HG03097 (cell line): ENCODE measurements at regions not wholly inside any gene's neighbourhood (a gene's known extent, or its start where the extent isn't known, plus 50 kb on each side); places are given as distances from the start of the nearest gene placed in this dataset.

Experiments used
- ATAC-seq: cut with Tn5 transposase; IDR thresholded peaks from one replicate; pipeline ENCODE4 v1.9.1; 2021; ENCODE audit not compliant: unreplicated experiment, low FRiP score

DNA sequence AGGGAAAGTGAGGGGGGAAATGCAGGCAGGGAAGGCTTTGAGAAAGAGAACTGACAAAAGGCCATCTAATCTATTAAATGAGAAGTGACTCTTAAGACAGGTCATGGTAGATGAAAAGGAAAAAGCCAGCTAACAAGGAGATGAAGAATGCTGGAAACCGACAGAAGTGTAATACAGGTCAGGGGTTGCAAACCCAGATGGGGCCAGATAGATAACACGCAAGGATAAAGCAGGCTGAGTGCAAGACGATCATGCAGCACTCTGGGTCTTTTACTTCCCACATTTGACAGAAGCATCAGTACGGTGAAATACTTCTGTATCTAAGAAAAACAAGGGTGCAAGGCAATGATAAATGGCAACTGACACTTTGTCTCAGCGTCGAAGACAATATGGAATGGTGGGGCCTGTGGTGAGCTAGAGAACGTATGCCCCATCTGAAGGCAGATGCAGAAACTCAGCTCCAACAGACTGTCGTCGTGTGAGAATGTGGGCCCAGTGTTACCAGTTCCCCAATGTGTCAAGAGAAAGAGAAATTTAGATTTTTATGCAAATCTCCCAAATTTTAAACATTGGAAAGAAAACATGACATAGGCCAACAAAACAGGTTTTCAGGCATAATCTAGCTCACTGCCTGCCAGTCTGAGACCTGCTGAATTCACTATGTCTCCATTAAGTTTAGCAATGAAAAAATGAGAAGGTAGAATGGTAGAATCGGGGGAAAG lies 187.4 kb downstream of the PHLDA1 start:
- no peak for ATAC-seq

DNA sequence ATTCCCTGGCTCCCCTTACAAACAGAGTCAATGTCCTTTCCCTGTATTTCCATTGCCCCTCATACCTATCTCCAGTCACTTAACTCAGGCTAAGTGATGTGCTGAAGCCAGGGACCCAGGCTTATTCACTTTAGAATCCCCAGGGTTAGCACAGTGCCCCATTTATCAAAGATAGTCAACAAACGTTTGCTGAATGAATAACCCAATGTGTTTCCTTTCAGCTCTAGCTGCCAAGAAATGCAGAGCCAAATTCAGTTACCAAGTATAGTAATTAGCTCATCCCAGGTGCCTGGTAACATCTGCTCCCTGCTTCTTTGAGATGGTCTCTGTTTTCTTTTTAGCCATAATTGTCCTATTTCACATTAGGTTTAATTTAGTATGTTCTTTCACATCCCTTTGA lies 189.5 kb downstream of the PHLDA1 start:
- ATAC-seq, result no peak

DNA sequence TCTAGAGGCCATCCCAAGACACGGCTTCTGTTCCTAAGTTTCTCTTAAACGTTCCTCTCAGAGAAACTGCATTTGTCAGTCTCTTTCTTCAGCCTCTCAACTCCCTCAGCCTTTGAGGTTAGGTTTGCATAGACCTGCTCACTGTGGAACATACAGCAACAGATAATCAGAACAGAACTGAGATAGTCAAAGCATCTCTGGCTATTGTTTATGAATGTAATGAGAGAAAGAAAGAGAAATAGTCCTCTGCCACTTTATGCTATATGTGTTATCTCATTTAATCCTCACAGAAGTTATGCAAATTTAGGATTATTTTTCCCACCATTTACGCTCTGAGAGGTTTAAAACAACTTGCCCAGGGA lies 190.6 kb downstream of the PHLDA1 start:
- no peak for ATAC-seq

DNA sequence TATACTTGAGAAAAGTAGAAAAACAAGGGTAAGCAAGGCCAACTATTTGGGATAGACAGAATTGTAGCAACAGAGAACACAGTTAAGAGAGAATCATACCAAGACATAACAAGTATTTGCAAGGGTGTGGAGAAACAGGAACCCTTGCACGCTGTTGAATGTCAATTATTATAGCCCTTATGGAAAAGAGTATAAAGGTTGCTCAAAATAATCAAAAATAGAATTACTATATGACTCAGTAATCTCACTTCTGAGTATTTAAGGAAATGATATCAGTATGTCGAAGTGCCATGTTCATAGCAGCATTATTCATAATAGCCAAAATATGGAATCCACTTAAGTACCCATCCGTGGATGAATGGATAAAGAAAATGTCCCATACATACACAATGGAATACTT lies 193.3 kb downstream of the PHLDA1 start:
- ATAC-seq, result no peak

DNA sequence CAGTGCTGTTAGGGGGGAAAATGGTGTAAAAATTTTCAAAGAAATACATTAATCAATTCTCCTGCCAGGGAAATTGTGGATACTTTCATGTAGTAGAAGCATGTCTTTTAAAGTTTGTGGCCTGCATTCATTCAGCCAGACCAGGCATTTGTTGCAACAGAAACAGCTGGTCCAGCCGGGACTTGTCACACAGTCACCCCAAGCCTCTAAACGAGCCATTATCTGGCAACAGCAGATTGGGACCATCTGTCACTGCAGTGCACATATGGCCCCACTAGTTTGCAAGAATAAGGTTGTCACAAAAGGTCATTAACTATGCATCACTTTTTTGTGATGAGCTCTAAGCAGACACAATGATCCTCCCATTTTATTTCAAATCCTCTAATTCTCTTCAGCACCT lies 193.9 kb downstream of the PHLDA1 start:
- no peak for ATAC-seq

DNA sequence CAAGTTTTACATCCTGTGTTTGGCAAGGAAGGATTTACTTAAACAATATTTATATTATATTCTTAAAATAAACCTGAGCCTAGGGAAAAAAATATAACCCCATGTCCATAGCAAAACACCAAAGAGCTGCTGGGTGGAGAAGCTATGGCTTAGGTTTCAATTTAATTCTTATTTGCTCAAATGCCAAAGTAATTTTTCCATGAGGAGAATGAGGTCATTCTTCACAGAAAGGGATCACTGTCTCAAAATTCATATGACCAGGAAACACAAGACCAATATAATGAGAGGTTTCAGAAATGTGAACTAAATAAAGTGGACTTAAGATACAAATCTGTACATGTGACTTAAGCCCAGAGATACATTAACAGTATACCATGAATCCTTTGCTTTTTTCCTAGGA lies 195.0 kb downstream of the PHLDA1 start:
- ATAC-seq, result no peak

DNA sequence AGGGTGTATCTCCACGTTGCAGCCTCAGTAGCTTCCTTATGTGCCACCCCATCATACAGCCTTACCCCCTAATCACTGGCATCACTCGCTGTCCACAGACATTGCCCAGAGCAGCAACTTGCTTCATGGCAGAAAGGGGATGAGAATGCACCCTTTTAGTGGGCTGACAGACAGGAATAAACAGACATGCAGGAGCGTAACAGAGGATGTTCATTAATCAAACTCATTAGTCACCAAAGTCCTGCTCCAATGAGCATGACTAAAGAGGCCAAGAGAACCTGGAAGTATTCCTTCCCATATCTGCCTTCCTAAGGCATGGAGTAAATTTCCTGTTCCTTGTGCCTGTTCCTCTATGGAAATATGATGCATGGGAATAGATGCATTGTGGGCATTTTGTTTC lies 197.0 kb downstream of the PHLDA1 start:
- no peak for ATAC-seq

DNA sequence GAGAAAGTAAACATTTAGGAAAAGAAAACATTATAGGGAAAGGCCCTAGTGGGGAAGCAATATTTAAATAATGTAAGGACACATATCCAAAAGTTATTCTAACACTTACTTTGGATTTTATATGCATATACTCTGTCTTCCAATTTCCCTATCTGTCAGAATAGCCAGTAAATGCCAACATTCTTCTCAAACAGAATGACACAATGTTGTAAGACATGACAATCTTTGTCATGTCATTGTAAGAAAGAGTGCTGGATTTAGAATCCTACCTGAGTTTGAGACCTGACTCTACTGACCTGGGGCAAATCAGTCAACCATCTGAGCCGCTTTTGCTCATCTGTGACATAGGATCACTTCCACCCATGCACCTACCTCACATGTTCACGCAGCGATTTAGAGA lies 198.3 kb downstream of the PHLDA1 start:
- no peak for ATAC-seq

DNA sequence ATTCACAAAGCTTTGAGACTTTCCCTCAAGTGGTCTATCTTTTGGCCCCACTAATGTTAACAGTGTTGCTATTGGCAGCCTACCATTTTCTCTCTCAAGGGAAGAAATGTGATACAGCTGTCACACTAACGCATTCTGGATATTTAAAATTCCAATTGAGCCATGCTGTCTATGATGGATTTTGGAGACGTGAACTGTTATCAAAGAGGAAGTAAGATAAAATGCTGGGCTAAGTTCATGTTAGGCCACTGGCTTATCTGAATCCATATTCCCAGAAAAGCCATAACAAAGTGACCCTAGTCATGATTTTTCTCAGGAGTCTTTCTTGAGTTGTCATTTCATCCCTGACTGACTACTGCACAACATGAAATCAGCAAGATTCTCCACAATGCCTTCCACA lies 200.2 kb downstream of the PHLDA1 start:
- ATAC-seq, result no peak

DNA sequence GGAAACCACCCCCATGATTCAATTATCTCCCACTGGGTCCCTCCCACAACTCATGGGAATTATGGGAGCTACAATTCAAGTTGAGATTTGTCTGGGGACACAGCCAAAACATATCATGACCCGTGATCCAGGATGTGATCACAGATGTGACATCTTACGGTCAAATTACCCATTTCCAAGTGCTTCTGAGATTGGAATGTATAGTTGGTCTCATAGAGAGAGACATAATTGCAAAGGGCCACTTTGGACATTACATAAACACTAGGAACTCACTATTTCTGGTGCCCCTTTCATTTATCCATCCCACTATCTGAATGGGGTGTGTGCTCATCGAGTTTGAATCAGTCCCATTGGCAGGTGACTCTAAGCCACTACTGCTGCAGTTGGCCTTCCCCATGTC lies 204.5 kb downstream of the PHLDA1 start:
- ATAC-seq, result no peak

DNA sequence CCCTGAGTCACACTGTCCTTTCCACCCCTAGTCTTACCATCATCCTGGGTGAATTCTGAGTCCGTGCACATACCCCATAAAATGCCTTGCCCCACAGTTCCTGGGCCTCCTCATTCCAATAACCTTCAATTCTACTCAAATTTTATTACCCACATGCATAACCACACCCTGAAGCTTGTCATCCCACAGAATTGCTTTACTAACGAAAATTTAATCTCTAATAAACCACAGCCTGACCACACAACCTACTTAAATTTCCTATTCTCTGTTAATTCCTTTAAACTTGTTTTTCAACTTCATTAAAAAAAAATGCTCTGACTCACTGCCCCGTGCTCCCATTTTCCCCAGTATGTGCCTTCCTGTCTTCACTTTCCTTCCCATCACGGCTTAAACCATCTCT lies 205.9 kb downstream of the PHLDA1 start:
- ATAC-seq, result no peak

DNA sequence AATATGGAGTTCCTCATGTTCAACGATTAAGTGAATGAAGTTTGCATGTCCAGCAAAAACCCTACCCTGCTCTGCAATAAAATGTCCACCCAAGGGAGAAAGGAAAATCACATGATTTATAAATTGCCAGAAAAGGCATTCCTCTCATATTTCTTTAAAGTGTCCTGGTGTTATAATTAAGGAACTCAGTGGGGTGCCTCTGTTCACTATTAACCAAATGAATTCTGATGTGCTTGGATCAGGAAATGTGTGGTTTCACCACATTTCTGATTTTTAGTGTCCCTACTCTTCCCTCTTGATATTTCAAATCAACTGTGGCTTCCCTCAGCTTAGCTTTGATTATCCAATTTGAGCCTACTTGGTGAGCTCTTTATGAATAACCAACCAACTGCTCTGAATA lies 208.1 kb downstream of the PHLDA1 start:
- no peak for ATAC-seq

DNA sequence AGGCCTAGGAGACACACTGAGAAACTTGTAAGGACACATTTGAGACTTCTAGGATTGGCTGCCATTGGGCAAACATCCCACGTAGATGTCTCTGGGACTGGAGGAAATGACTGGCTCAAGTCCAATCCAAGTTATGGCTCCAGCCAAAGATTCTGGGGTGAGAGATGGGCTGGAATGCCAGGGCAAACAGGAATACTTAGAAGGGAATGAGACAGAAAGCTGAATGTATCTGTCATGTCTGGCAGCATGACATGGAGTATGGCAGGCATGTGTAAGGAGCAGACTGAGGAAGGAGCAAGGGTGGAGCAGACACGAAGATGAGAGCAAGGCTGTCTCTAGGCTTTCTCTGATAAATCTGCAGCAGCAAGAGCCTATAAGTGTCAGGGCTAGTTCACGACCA lies 209.2 kb downstream of the PHLDA1 start:
- ATAC-seq, result no peak

DNA sequence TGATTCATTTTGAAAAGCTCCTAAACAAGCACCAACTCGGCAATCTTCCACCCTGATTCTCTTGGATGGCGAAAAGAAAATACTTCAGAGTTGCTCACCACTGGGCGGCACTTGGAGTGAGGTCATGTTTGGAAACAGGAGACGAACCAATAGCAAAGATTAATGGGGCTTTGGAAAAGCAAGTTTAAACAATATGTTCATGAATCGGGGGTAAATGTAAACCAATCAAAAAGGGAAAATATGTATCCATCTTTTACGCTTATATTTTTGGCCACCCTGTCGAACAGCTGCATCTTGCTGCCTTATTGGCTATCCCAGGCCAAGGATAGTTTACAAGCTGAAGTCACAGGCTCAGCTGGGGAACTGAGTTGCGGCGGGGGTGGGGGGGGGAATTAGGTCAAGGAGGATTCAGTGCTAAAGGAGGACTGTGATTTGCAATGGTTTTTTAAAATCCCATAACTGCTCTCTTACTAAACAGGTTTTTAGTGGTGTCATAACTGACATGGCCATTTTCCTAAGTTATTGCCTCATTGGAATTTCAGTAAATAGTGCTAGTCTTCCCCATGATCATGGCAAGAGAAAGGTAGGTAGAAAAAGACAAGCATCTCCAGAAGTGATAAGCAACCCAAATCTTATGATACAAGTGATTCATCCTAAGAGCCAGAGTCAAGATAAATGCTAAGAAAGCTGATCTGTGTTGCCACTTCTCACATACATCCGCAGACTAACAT lies 210.6 kb downstream of the PHLDA1 start:
- no peak for ATAC-seq

DNA sequence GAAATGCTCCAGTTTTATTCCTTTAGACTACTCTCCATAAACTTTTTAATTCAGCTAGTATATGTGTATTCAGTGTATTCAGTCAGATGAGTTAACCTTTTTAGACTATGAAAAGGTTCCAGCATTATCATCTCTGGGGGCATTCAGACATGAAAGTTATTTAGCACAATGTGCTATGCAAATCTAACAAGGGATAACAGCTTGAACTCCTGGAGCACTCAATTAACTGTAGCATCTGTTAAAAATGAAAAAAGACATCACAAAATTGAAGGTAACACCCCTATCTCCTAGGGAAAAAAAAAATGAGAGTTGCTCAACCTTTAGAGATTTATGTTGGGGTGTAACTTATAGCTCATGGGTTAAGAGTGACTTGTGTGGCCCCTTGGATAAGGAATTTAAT lies 211.5 kb downstream of the PHLDA1 start:
- ATAC-seq, result no peak

DNA sequence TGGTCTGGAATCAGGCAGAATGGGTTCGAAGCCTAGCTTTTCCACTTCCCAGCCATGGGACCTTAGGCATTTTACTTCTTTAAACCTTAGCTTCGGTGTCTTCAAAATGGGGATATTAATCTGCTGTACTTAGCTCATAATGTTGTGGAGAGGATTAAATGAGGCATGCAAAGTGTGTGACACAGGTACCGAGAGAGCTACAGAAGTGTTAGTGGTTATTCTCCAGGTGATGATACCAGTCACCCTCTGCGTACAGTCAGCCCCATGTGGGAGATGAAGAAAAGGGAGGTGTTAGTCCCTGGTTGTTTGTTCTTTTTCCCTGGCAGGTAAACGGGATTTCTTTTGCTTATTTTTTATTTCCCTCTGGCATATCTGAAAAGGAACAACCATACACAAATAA lies 212.1 kb downstream of the PHLDA1 start:
- no peak for ATAC-seq

DNA sequence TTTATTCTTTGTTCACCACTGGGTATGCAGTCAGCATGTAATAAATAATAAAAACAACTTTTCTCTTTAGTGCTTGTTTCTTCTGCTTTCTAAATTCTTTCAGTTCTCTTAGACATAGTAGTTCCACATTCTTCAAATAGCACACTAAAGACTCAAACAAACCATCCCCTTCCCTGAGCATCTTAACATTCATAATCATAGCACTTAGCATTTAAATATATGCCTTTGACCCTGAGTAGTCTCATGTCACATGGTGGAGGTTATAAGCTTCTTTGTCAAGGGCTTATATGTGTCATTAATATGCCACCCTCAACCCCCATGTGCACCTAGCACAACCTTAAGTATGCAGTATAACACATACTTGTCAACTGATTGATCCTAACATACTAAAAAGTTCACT lies 212.7 kb downstream of the PHLDA1 start:
- ATAC-seq, result no peak

DNA sequence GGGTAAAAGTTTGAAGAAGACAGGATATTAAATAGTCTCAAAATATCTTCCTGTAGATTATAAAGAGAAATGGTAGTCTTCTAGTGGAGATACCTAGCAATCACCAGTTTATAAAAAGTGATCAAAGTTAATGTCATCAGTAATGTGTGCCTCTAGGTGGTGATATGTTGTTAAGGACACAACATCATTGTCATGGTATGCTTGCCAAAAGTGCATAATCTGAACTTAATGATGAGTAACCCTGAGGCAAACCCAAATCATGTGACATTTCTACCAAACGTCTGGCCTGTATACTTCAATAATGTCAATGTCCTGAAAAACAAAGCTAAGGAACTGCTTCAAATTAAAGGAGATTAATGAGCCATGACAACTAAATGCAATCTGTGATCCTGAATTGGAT lies 214.7 kb downstream of the PHLDA1 start:
- no peak for ATAC-seq

DNA sequence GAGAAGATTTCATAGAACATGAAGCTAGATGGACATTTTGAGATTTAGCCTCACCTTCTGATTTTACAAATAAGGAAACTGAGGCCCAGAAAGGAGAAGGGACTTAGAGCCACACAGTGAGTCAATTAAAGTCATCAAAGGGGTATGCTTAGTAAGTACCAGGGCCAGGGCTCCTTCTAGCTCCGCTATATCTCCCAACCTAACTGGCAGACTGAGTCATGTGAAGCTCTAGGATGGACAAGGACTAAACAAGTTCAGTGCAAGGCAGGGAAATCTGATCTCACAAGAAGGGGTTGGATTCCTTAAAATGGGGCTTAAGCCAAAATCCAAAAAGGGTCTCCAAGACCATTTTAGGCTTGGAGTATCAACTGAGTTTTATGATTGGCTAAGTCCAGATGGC lies 215.8 kb downstream of the PHLDA1 start:
- no peak for ATAC-seq

DNA sequence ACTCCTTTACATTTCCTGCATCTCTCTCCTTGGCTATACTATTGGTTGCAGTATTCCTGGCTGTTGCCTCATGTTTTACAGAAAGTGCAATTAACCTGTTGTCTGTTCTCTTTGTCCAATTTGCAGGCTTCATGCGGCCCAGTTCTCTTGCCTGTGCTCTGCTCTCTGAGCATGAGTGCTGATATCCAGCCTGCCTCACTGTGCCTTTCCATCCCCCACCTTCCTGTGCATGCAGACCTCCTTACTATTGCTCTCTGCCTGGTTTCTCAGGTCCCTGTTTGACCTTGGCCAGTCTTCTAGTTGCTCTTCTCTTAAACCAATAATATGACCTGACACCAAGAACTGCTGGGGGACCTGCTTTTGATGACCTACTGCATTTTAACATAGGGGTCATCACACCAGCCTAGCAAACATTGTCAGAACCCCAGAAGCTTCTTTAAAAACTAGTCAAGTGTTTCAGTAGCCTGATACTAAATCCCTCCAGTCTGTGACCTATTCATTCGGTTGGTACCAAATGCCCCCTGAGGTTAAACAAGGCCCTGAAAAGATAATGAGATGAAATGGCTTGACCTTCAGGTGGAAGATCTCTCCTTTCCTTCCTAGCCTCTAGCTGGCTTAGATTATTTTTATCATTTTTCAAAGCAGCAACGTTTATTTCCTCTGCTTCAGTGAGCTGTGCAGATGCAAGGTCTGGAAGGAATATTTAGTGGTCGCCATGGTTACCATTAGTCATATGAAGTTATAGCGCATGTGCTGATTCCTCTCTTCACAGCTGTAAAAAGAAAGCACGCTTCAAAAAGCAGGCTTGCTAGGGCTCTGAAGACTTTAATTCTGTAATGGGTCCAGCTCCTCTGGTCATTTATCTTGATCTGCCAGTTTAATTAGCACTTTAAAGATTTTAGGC lies 216.5 kb downstream of the PHLDA1 start:
- ATAC-seq, result no peak

DNA sequence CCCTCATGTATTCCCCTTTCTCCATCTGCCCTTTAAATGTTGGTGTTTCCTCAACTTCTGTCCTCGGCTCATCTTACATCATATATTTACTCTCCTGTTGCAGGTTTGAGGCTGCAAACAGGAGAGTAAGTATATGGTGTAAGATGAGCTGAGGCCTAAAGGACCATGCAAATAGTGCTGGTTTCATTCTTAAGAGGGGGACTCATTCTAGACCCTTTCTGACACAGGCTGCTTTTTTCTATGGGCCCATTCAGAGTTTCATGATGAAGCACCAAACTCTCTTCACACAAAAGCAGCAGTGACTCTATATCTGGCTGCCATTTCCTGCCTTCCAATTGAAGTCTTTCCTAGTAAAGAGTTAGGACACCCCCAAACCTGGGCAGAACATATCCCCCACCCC lies 218.5 kb downstream of the PHLDA1 start:
- no peak for ATAC-seq
